DND-41 (cell line): ENCODE measurements at regions not wholly inside any gene's neighbourhood (a gene's known extent, or its start where the extent isn't known, plus 50 kb on each side); places are given as distances from the start of the nearest gene placed in this dataset.

ENCODE experiments used
- ATAC-seq: fragments of 200-7000 bp; cut with Tn5 transposase; 3 replicates; pipeline ENCODE4 v1.9.1; 2021; ENCODE audit warnings: low read depth; ENCODE audit not compliant: insufficient read depth
- DNase-seq: peaks from one replicate; pipeline ENCODE4 v3.0.0-alpha.2; 2020
- H2AFZ ChIP-seq: 2 replicates; pipeline ENCODE4 v1.6.0; 2012; ENCODE audit warnings: low read depth, low read length
- H3K27ac ChIP-seq: 2 replicates; pipeline ENCODE4 v1.5.1; 2012; ENCODE audit warnings: low read length, inconsistent platforms
- H3K27me3 ChIP-seq: fragments of 200-600 bp; sonication (generic); 2 replicates; pipeline ENCODE4 v1.6.0; 2012; ENCODE audit warnings: low read length, mild to moderate bottlenecking, inconsistent platforms; ENCODE audit not compliant: insufficient read depth, poor library complexity
- H3K36me3 ChIP-seq: 2 replicates; pipeline ENCODE4 v1.5.1; 2012; ENCODE audit warnings: low read length, inconsistent platforms; ENCODE audit not compliant: insufficient read depth
- H3K4me1 ChIP-seq: 2 replicates; pipeline ENCODE4 v1.5.1; 2012; ENCODE audit warnings: mild to moderate bottlenecking, low read length; ENCODE audit not compliant: insufficient read depth
- H3K4me2 ChIP-seq: 2 replicates; pipeline ENCODE4 v1.6.0; 2012; ENCODE audit warnings: mild to moderate bottlenecking, moderate library complexity, low read length, inconsistent platforms; ENCODE audit not compliant: insufficient read depth
- H3K4me3 ChIP-seq, 2 experiments: fragments of 200-600 bp in 1 of 2; shearing (Covaris generic) in 1 of 2; 2 replicates each; pipeline ENCODE4 v1.5.1; 2012 to 2016; ENCODE audit warnings: inconsistent platforms in 2 of 2, low read length in 2 of 2, mild to moderate bottlenecking in 2 of 2, low read depth in 1 of 2, moderate library complexity in 1 of 2
- H3K79me2 ChIP-seq: 2 replicates; pipeline ENCODE4 v1.6.0; 2012; ENCODE audit warnings: low read length, inconsistent platforms; ENCODE audit not compliant: insufficient read depth
- H3K9ac ChIP-seq: 2 replicates; pipeline ENCODE4 v1.6.0; 2012; ENCODE audit warnings: low read depth, mild to moderate bottlenecking, inconsistent platforms, low read length, moderate library complexity
- H3K9me3 ChIP-seq: 2 replicates; pipeline ENCODE4 v1.5.1; 2012; ENCODE audit warnings: low read length, moderate library complexity, mild to moderate bottlenecking, inconsistent platforms; ENCODE audit not compliant: insufficient read depth, severe bottlenecking
- H4K20me1 ChIP-seq: 2 replicates; pipeline ENCODE4 v1.6.0; 2012; ENCODE audit warnings: low read length; ENCODE audit not compliant: insufficient read depth
- CTCF ChIP-seq: IDR thresholded peaks from 2 replicates; pipeline ENCODE4 v1.5.1; 2012; ENCODE audit warnings: borderline replicate concordance, low read length, moderate library complexity, mild to moderate bottlenecking; ENCODE audit not compliant: poor library complexity, severe bottlenecking; ENCODE audit errors: extremely low read depth
- EZH2 ChIP-seq: IDR thresholded peaks from 3 replicates; pipeline ENCODE4 v1.6.1; 2012; ENCODE audit warnings: borderline replicate concordance, low read depth, mild to moderate bottlenecking, moderate library complexity, low read length, inconsistent platforms; ENCODE audit not compliant: severe bottlenecking

GRCh38 chrY:8336112-8336774 lies 1001.0 kb upstream of the TSPY4 start:
- ATAC-seq, result no peak
- H3K9ac ChIP-seq, result no peak overlapping the region
- no peaks in the 10 kb centered on the region for H3K4me1 ChIP-seq
- H2AFZ ChIP-seq, result no peak overlapping the region
- H3K36me3 ChIP-seq, result no peaks in the 10 kb centered on the region
- no peaks in the 10 kb centered on the region for H3K27me3 ChIP-seq
- H4K20me1 ChIP-seq, result no peaks in the 10 kb centered on the region
- no peak overlapping the region for H3K27ac ChIP-seq
- H3K4me2 ChIP-seq, result no peak overlapping the region
- no peaks in the 10 kb centered on the region for H3K9me3 ChIP-seq
- DNase-seq, result no peak
- H3K79me2 ChIP-seq, result no peaks in the 10 kb centered on the region
- TF ChIP-seq CTCF (no peak), EZH2 (no peak)
- H3K4me3 ChIP-seq, result no peak overlapping the region

GRCh38 chrY:8341000-8341399 lies 996.3 kb upstream of the TSPY4 start:
- TF ChIP-seq EZH2 (no peak), CTCF (no peak)
- Histone ChIP-seq H3K4me1 (no peaks in the 10 kb centered on the region), H3K4me3 (no peak overlapping the region), H3K9me3 (no peaks in the 10 kb centered on the region), H3K79me2 (no peaks in the 10 kb centered on the region), H3K9ac (no peak overlapping the region), H3K36me3 (no peaks in the 10 kb centered on the region), H3K4me2 (no peak overlapping the region), H3K27ac (no peak overlapping the region), H3K27me3 (no peaks in the 10 kb centered on the region), H2AFZ (no peak overlapping the region), H4K20me1 (no peaks in the 10 kb centered on the region)
- no peak for DNase-seq
- no peak for ATAC-seq

- Histone ChIP-seq H3K36me3 (no peaks in the 10 kb centered on the region), H3K4me1 (no peaks in the 10 kb centered on the region), H3K4me3 (no peak overlapping the region), H3K27me3 (no peaks in the 10 kb centered on the region), H2AFZ (no peak overlapping the region), H3K9ac (no peak overlapping the region), H3K27ac (no peak overlapping the region), H3K9me3 (no peaks in the 10 kb centered on the region), H4K20me1 (no peaks in the 10 kb centered on the region), H3K79me2 (no peaks in the 10 kb centered on the region), H3K4me2 (no peak overlapping the region)
- DNase-seq, result no peak
- no peak for TF ChIP-seq CTCF
- TF ChIP-seq EZH2, result no peak
- no peak for ATAC-seq
Measured at GRCh38 chrY:8342173-8342572, 995.1 kb upstream of the TSPY4 start.
